UCSD-AML1 (cell line): ENCODE measurements at regions not wholly inside any gene's neighbourhood (a gene's known extent, or its start where the extent isn't known, plus 50 kb on each side); places are given as distances from the start of the nearest gene placed in this dataset.
"Not testable (repeated sequence)": the region's sequence is repeated elsewhere in the genome, so short reads cannot be mapped to it uniquely, and the experiment has no call there.

Experiments
- DNase-seq: peaks from one replicate; lab custom pipeline; 2025; ENCODE audit not compliant: unreplicated experiment; lab: John Stamatoyannopoulos, UW

DNA sequence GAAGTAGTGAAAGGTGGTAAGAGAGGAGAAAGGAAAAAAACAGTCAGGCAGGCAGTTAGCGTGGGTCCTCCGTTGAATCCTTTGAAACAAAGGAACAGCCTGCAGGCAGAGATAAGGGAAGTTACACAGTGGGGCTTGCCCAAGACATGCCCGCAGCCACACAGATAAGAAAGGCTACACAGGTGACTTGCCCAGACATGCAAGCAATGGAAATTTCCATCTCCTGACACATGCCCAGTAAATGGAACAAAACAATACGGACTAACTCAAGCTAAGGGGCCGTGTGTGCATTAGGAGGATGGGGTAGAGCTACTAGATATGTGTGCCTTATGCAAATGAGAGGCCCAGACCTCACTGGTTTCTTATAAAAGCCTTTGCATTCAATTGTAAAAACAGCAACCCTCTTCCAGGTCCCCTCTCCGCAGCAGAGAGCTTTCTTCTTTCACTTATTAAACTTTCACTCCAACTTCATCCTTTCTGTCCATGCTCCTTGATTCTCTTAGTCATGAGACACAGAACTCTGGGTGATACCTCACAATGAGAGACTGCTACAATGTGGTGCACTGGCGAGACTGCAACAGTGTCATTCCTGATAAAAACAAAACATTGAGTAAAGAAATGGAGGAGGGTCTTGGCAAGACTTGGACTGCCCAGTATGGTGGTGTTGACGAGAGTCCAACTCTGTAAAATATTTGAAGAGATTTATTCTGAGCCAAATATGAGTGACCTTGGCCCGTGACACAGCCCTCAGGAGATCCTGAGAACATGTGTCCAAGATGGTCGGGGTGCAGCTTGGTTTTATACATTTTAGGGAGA lies 997.4 kb upstream of the PRKX start:
- peak; percentile 78 for DNase-seq

- DNase-seq, result no peak
Measured at GRCh38 chrX:4708970-4709760, 995.7 kb upstream of the PRKX start.

GRCh38 chrX:4706961-4707360 lies 993.5 kb upstream of the PRKX start:
- DNase-seq, result no peak

- no peak for DNase-seq
Measured at GRCh38 chrX:4690521-4690920, 977.1 kb upstream of the PRKX start.

- no peak for DNase-seq
Measured at GRCh38 chrX:4682636-4683035, 969.2 kb upstream of the PRKX start.

DNA sequence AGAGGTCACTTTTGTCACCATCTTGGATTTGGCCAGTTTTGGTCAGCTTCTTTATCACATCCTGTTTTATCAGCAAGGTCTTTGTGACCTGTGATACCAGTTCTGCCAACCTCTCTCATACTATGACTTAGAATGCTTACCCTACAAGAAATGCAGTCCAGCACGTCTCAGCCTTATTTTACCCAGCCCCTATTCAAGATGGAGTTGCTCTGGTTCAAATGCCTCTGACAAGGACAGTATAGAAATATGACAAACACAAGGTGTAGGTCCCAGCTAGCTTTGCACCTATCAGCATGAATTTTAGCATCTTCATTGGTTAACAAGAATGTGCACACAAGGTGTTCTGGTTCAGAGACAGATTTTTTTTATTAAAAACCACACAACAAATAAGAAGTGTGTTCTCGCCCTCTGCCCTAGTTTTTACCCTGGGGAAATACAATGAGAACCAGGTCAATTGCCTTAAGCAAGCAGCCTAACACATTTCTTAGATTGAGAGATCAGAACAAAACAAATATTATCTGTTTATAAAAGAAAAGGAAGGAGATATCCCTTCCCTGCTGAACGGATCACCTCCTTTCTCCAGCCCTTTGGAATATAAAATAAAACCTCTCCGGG lies 962.3 kb upstream of the PRKX start:
- DNase-seq, result no peak

GRCh38 chrX:4674028-4674782 lies 960.8 kb upstream of the PRKX start:
- no peak for DNase-seq

- no peak for DNase-seq
Measured at GRCh38 chrX:4671344-4671743, 957.9 kb upstream of the PRKX start.

- no peak for DNase-seq
Measured at GRCh38 chrX:4670606-4671005, 957.2 kb upstream of the PRKX start.

DNA sequence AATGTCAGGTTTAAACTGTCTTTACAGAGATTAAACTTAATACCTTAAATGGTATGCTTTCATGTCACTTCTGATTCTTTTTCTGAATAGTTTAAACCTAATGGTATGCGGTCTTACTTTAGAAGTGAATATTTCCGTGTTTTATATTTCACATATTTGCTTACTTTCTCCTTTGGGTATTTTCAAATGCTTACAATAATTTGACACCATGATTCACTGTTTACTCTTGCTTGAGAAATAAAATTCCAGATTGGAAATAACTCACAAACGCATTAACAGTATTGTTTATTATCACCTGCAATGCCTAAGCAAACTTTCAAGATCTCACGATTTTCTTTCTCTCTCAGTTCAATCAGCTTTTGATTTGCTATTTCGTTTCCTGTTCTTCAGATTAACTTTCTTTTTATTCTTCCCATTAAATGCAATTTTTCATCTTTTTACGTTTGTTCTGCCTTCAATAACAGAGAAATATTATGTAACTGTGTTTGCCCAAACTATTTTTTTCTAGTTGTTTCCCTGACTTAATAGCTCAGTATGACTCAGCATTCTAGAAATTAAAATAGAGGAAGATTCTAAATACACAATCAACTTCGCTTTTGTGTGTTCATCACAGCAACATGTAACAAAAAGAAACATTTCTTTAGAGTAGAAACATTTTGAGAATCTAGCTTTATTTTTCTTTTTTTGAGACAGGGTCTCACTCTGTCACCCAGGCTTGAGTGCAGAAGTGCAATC lies 955.5 kb upstream of the PRKX start:
- DNase-seq, result no peak

DNA sequence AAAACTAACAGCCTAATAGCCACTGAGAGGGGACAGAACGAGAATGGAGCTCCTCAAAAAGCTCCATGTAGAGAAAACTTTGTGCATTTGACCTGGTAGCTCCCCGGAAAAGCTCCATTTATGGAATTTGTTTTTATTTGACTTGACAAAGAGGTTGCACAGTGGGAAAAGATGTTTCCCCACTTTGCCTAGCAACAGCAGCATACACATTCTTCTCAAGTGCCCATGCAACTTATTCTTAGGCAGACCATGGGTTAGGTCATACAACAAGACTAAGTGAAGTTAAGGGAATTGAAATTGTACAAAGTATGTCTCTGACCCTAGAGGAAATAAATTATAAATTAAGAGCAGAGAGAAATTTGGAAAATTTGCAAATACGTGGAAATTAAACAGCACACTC lies 949.6 kb upstream of the PRKX start:
- DNase-seq, result no peak

GRCh38 chrX:4661771-4662170 lies 948.3 kb upstream of the PRKX start:
- no peak for DNase-seq

GRCh38 chrX:4656419-4656818 lies 943.0 kb upstream of the PRKX start:
- no peak for DNase-seq

DNA sequence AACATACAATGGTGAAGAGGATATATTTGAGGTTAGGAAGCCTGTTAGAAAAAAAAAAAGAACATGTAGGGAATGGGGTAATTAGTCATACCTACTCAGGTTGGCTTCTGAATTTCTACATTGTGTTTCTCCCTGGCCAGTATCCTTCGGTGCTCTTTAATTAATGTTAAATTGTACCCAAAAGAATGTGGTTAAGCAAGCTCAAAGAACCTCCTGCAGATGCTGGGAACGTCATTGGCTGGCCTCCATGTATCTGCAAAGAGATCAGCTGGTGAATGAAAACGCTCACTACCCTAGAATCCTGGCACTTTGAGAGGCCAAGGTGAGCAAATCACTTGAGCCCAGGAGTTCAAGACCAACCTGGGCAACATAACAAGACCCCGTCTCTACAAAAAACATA lies 942.3 kb upstream of the PRKX start:
- DNase-seq, result no peak

GRCh38 chrX:4642114-4642513 lies 928.7 kb upstream of the PRKX start:
- no peak for DNase-seq

GRCh38 chrX:4638036-4638435 lies 924.6 kb upstream of the PRKX start:
- DNase-seq, result no peak

- no peak for DNase-seq
Measured at GRCh38 chrX:4627414-4627813, 914.0 kb upstream of the PRKX start.

- DNase-seq, result no peak
Measured at GRCh38 chrX:4622486-4623167, 909.2 kb upstream of the PRKX start.

GRCh38 chrX:4613651-4614050 lies 900.2 kb upstream of the PRKX start:
- DNase-seq, result not testable (repeated sequence)

- no peak for DNase-seq
Measured at GRCh38 chrX:4588893-4589292, 875.4 kb upstream of the PRKX start.
